ENCODE measurements at regions not wholly inside any gene's neighbourhood (a gene's known extent, or its start where the extent isn't known, plus 50 kb on each side); places are given as distances from the start of the nearest gene placed in this dataset.

DNA sequence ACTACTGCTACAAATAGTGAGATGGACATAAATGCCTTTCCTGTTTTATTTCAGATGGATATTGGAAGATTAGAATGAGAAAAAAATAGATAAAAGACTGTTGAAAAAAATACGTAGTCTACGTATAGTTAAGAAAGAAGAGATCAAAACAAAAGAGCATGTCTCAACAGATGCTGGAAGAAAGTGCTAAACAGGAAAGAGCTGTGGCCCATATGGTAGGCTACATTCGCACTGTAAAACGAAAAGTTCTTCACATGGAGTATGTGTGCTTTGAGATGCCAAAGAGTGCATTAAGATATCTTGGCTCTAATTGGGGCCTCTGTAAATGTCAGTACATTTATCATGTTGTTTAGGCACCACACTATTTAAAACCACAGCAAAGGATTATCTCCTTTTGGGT is 741.7 kb downstream of the LTN1 start:
- peaks cover 40% of the 10 kb centered on the region for H3K4me1 ChIP-seq
- H3K9me3 ChIP-seq, result no peaks in the 10 kb centered on the region
- Mint-ChIP-seq H3K27ac (ENCODE audit: unreplicated experiment) (no peak overlapping the region), H3K36me3 (ENCODE audit: insufficient read depth, unreplicated experiment) (no peaks in the 10 kb centered on the region), H3K27me3 (ENCODE audit: insufficient read depth, unreplicated experiment) (no peaks in the 10 kb centered on the region), H3K9me3 (ENCODE audit: unreplicated experiment) (peaks cover 22% of the 10 kb centered on the region), H3K4me3 (ENCODE audit: unreplicated experiment) (no peak overlapping the region), H3K4me1 (ENCODE audit: low read depth, unreplicated experiment) (peaks cover 32% of the 10 kb centered on the region)
- ChIA-PET POLR2A (no interaction called here), CTCF (no interaction called here)
- no peaks in the 10 kb centered on the region; the same call in 1 of the 2 replicates for H3K36me3 ChIP-seq (ENCODE audit: control insufficient read depth, insufficient read depth, low read length)
- BruUV-seq (replicated peaks), result no TSS peak
- DNase-seq, result no peak
- no peaks in the 10 kb centered on the region for H3K27me3 ChIP-seq (replicated peaks; ENCODE audit: control insufficient read depth, insufficient read depth, low read length)
- intact Hi-C loops (cut with micrococcal nuclease; ENCODE audit: unreplicated experiment), result no loop called here
- no peak overlapping the region for H3K4me3 ChIP-seq (ENCODE audit: low read depth, low read length)
- TF ChIP-seq, protein P1, sequence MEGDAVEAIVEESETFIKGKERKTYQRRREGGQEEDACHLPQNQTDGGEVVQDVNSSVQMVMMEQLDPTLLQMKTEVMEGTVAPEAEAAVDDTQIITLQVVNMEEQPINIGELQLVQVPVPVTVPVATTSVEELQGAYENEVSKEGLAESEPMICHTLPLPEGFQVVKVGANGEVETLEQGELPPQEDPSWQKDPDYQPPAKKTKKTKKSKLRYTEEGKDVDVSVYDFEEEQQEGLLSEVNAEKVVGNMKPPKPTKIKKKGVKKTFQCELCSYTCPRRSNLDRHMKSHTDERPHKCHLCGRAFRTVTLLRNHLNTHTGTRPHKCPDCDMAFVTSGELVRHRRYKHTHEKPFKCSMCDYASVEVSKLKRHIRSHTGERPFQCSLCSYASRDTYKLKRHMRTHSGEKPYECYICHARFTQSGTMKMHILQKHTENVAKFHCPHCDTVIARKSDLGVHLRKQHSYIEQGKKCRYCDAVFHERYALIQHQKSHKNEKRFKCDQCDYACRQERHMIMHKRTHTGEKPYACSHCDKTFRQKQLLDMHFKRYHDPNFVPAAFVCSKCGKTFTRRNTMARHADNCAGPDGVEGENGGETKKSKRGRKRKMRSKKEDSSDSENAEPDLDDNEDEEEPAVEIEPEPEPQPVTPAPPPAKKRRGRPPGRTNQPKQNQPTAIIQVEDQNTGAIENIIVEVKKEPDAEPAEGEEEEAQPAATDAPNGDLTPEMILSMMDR (IDR thresholded peaks at IDR 0.05; ENCODE audit: insufficient read depth in 1 of 2, low read depth in 1 of 2, low read length in 1 of 2, severe bottlenecking in 1 of 2, unreplicated experiment in 1 of 2), result no peak

DNA sequence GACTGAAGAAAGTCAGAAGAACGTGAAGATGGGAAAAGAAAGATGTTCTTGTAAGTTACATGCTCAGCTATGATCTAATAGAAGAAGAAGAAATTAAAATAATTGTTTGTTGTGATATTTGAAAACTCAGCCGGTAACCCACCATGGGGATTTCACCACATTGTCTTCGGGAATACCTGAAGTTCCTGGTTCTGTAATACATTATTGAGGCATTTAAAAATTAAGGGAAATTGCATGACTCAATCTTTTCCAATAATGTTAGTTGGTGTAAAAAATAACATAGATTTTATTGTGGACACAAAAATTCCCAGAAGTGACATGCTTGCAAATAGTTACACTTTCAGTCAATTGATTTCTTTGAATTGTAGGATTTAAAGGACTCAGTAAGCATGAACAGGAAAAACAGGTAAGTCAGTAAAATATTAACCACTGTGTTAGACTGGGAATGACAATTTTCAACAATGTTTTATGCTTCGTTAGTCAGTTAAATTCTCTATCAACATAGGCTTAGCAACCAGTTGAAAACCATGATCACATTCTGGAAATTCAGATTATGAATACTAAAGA is 745.1 kb downstream of the LTN1 start:
- Histone ChIP-seq H3K36me3 (ENCODE audit: control insufficient read depth, insufficient read depth, low read length) (no peaks in the 10 kb centered on the region; the same call in 1 of the 2 replicates), H3K27me3 (replicated peaks; ENCODE audit: control insufficient read depth, insufficient read depth, low read length) (no peaks in the 10 kb centered on the region), H3K9me3 (no peaks in the 10 kb centered on the region), H3K4me1 (peaks cover 40% of the 10 kb centered on the region), H3K4me3 (ENCODE audit: low read depth, low read length) (no peak overlapping the region)
- H3K27me3 Mint-ChIP-seq (ENCODE audit: insufficient read depth, unreplicated experiment), result no peaks in the 10 kb centered on the region
- BruUV-seq (replicated peaks), result no TSS peak
- H3K4me1 Mint-ChIP-seq (ENCODE audit: low read depth, unreplicated experiment), result peaks cover 35% of the 10 kb centered on the region
- TF ChIP-seq, protein P1 (IDR thresholded peaks at IDR 0.05; ENCODE audit: insufficient read depth in 1 of 2, low read depth in 1 of 2, low read length in 1 of 2, severe bottlenecking in 1 of 2, unreplicated experiment in 1 of 2), result no peak
- CTCF ChIA-PET, result no interaction called here
- peak in 1 of 2 experiments; percentile 18 for DNase-seq
- H3K27ac Mint-ChIP-seq (ENCODE audit: unreplicated experiment), result peak overlapping the region; percentile 60
- POLR2A ChIA-PET, result no interaction called here
- peaks cover 31% of the 10 kb centered on the region for H3K9me3 Mint-ChIP-seq (ENCODE audit: unreplicated experiment)
- H3K36me3 Mint-ChIP-seq (ENCODE audit: insufficient read depth, unreplicated experiment), result no peaks in the 10 kb centered on the region
- peak overlapping the region; percentile 32 for H3K4me3 Mint-ChIP-seq (ENCODE audit: unreplicated experiment)
- intact Hi-C loops (cut with micrococcal nuclease; ENCODE audit: unreplicated experiment), result loop anchor here (1.0 to 5.0 kb wide), 2 partner anchors 9 to 35 kb away; no protein-coding TSS in a partner anchor

DNA sequence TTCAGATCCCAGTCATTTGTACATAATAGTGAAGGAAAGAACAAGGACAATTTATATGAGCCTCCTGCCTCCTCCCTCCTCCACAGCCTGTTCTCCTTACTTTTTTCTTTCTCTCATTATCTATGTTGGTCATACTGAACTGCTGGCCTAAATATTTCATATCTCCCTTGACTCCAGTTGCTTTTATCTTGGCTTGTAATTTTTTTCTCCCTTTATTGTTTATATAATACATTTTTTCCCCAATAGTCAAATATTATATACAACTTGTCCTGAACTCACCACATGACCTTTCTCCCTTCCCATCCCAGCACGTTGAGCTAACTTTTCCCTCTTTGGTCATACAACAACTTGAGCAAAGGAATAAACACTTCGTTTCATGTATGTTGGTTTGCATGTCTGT is 752.1 kb downstream of the LTN1 start:
- intact Hi-C loops (cut with micrococcal nuclease; ENCODE audit: unreplicated experiment), result loop anchor here (5.0 kb wide), 1 partner anchor 148 kb away; no protein-coding TSS in a partner anchor
- H3K4me1 ChIP-seq, result peaks cover 46% of the 10 kb centered on the region
- no peaks in the 10 kb centered on the region for H3K36me3 ChIP-seq (ENCODE audit: control insufficient read depth, insufficient read depth, low read length)
- H3K27me3 ChIP-seq (replicated peaks; ENCODE audit: control insufficient read depth, insufficient read depth, low read length), result no peaks in the 10 kb centered on the region
- Mint-ChIP-seq H3K36me3 (ENCODE audit: insufficient read depth, unreplicated experiment) (no peaks in the 10 kb centered on the region), H3K4me1 (ENCODE audit: low read depth, unreplicated experiment) (peaks cover 30% of the 10 kb centered on the region), H3K9me3 (ENCODE audit: unreplicated experiment) (peaks cover 5% of the 10 kb centered on the region), H3K4me3 (ENCODE audit: unreplicated experiment) (no peak overlapping the region), H3K27ac (ENCODE audit: unreplicated experiment) (peak overlapping the region; percentile 12), H3K27me3 (ENCODE audit: insufficient read depth, unreplicated experiment) (no peaks in the 10 kb centered on the region)
- no peak for DNase-seq
- ChIA-PET POLR2A (no interaction called here), CTCF (no interaction called here)
- BruUV-seq (replicated peaks), result no TSS peak
- no peaks in the 10 kb centered on the region for H3K9me3 ChIP-seq
- H3K4me3 ChIP-seq (ENCODE audit: low read depth, low read length), result no peak overlapping the region
- TF ChIP-seq, protein P1 (IDR thresholded peaks at IDR 0.05; ENCODE audit: insufficient read depth in 1 of 2, low read depth in 1 of 2, low read length in 1 of 2, severe bottlenecking in 1 of 2, unreplicated experiment in 1 of 2), result no peak

All from Caco-2 (cell line).